K562 (cell line): ENCODE measurements at regions not wholly inside any gene's neighbourhood (a gene's known extent, or its start where the extent isn't known, plus 50 kb on each side); places are given as distances from the start of the nearest gene placed in this dataset.

Experiments
- ATAC-seq: fragments of 200-7000 bp; cut with Tn5 transposase; 3 replicates; pipeline ENCODE4 v1.9.1; 2020; ENCODE audit warnings: moderate library complexity
- BruUV-seq: library from RNA; stranded (reverse); fragments of 400-500 nt; replicated peaks from 2 replicates; lab custom pipeline; 2021; lab: Mats Ljungman, UMichigan
- CTCF ChIA-PET: fragments of 300-600 bp; formaldehyde crosslinking; extraction: SDS; loops from one replicate; lab custom pipeline; 2021; ENCODE audit warnings: low intra/inter-chr PET ratio; lab: Yijun Ruan, JAX
- POLR2A ChIA-PET: fragments of 300-600, 350-650 bp; sonication (Branson Sonifier 250); formaldehyde crosslinking; extraction: SDS; loops from one replicate; lab custom pipeline; 2021; ENCODE audit warnings: antibody characterized with exemption, inconsistent platforms; lab: Yijun Ruan, JAX
- DNase-seq, 4 experiments: peaks; one replicate each; pipeline versions ENCODE4 v3.0.0 to v3.0.0-alpha.2; 2011 to 2018; ENCODE audit warnings: low spot score in 3 of 4, mixed read lengths in 3 of 4; ENCODE audit errors: extremely low read depth in 1 of 4
- FAIRE-seq: peaks from 2 replicates; lab custom pipeline; 2011; peaks lifted over from hg19 to GRCh38; lab: Jason Lieb, UNC
- H2AFZ ChIP-seq: 2 replicates; pipeline ENCODE4 v1.6.0; 2011; ENCODE audit warnings: low read depth, low read length, control low read depth, inconsistent platforms
- H3K27ac ChIP-seq: fragments of 200-600 bp; 3 replicates; pipeline ENCODE4 v1.8.0; 2011; ENCODE audit warnings: low read depth, mild to moderate bottlenecking, control low read depth, inconsistent platforms, low read length, moderate library complexity, mixed read lengths; ENCODE audit errors: extremely low read depth
- H3K27me3 ChIP-seq, 2 experiments: fragments of 300-600 bp in 1 of 2; 2 replicates in 1 of 2; 3 replicates in 1 of 2; pipeline versions ENCODE4 v1.6.0 to v1.8.0; 2011; ENCODE audit warnings: inconsistent platforms in 2 of 2, low read length in 2 of 2, mild to moderate bottlenecking in 1 of 2, mixed read lengths in 1 of 2, moderate library complexity in 1 of 2; ENCODE audit not compliant: control insufficient read depth in 2 of 2, insufficient read depth in 2 of 2
- H3K36me3 ChIP-seq: fragments of 300-600 bp; 3 replicates; pipeline ENCODE4 v1.8.0; 2011; ENCODE audit warnings: mild to moderate bottlenecking, low read length, inconsistent platforms; ENCODE audit not compliant: control insufficient read depth, insufficient read depth
- H3K4me1 ChIP-seq, 2 experiments: fragments of 200-600 bp in 1 of 2; replicated peaks in 1 of 2; 2 replicates in 1 of 2; 3 replicates in 1 of 2; pipeline versions ENCODE4 v1.5.1 to v1.8.0; 2011; ENCODE audit warnings: inconsistent platforms in 2 of 2, low read length in 2 of 2, mild to moderate bottlenecking in 1 of 2, mixed read lengths in 1 of 2, moderate library complexity in 1 of 2; ENCODE audit not compliant: control insufficient read depth in 2 of 2, insufficient read depth in 2 of 2
- H3K4me2 ChIP-seq: 2 replicates; pipeline ENCODE4 v1.6.1; 2011; ENCODE audit warnings: low read length, control low read depth, inconsistent platforms, mixed read lengths; ENCODE audit not compliant: insufficient read depth
- H3K4me3 ChIP-seq: fragments of 200-600 bp; sonication (generic), shearing (Covaris generic); 2 replicates; pipeline ENCODE4 v1.5.1; 2016; ENCODE audit warnings: control low read depth, inconsistent platforms
- H3K79me2 ChIP-seq: fragments of 200-600 bp; 3 replicates; pipeline ENCODE4 v1.8.0; 2011; ENCODE audit warnings: low read length, inconsistent platforms; ENCODE audit not compliant: control insufficient read depth, insufficient read depth
- H3K9ac ChIP-seq, 2 experiments: 2 replicates each; pipeline versions ENCODE4 v1.6.0 to v1.6.1; 2011; ENCODE audit warnings: low read depth in 2 of 2, low read length in 2 of 2, control low read depth in 1 of 2, inconsistent platforms in 1 of 2, mild to moderate bottlenecking in 1 of 2, mixed read lengths in 1 of 2; ENCODE audit not compliant: insufficient read depth in 1 of 2
- H3K9me1 ChIP-seq: one replicate; pipeline ENCODE4 v1.6.0; 2011; ENCODE audit warnings: inconsistent platforms, mild to moderate bottlenecking, low read length, moderate library complexity; ENCODE audit not compliant: control insufficient read depth, insufficient read depth
- H3K9me3 ChIP-seq: replicated peaks from 2 replicates; pipeline ENCODE4 v1.5.1; 2011; ENCODE audit warnings: low read depth, low read length, inconsistent platforms; ENCODE audit not compliant: control insufficient read depth, insufficient read depth
- H4K20me1 ChIP-seq: replicated peaks from 2 replicates; pipeline ENCODE4 v1.6.1; 2011; ENCODE audit warnings: low read length, inconsistent platforms, mixed read lengths; ENCODE audit not compliant: control insufficient read depth, insufficient read depth
- ATF7 ChIP-seq: fragments of 450-650 bp; IDR thresholded peaks from 2 replicates; pipeline ENCODE4 v1.7.1; 2014; ENCODE audit warnings: mild to moderate bottlenecking, moderate library complexity
- FOXM1 ChIP-seq, 2 experiments: fragments of 450-650 bp in 1 of 2; sonication (generic) in 1 of 2; formaldehyde crosslinking in 1 of 2; IDR thresholded peaks; 2 replicates each; pipeline versions ENCODE4 v1.6.1 to v1.9.0; 2017 to 2022; ENCODE audit warnings: low read depth in 2 of 2, mild to moderate bottlenecking in 2 of 2, missing genetic modification reagents in 1 of 2, moderate library complexity in 1 of 2
- HNRNPUL1 ChIP-seq: fragments of 200-400 bp; formaldehyde crosslinking; IDR thresholded peaks from 2 replicates; pipeline ENCODE4 v1.6.1; 2017; ENCODE audit warnings: low read length
- KAT2B ChIP-seq: IDR thresholded peaks from one replicate; pipeline ENCODE4 v1.6.1; 2012; ENCODE audit warnings: low read depth, mild to moderate bottlenecking, control low read depth, inconsistent platforms, low read length, moderate library complexity
- MCM5 ChIP-seq: fragments of 450-650 bp; IDR thresholded peaks from 2 replicates; pipeline ENCODE4 v1.6.1; 2016; ENCODE audit warnings: low read depth
- MED1 ChIP-seq: sonication (generic); formaldehyde crosslinking; IDR thresholded peaks from 2 replicates; pipeline ENCODE4 v1.8.1; 2023; ENCODE audit warnings: missing genetic modification reagents, borderline replicate concordance
- NFE2L1 ChIP-seq: fragments of 450-650 bp; IDR thresholded peaks from 2 replicates; pipeline ENCODE4 v1.6.1; 2016; ENCODE audit warnings: missing genetic modification characterization, low read depth, mild to moderate bottlenecking, missing compliant biosample characterization, moderate library complexity, borderline replicate concordance
- SMARCA4 ChIP-seq: fragments of 450-650 bp; IDR thresholded peaks from 2 replicates; pipeline ENCODE4 v1.6.1; 2016
- ZNF274 ChIP-seq: IDR thresholded peaks from 2 replicates; pipeline ENCODE4 v1.6.1; 2011; ENCODE audit warnings: low read depth, mild to moderate bottlenecking, low read length, moderate library complexity, borderline replicate concordance
- ZNF695 ChIP-seq: fragments of 450-650 bp; formaldehyde crosslinking; IDR thresholded peaks from 2 replicates; pipeline ENCODE4 v1.4.0; 2020; ENCODE audit warnings: mild to moderate bottlenecking, moderate library complexity
- ZNF764 ChIP-seq: fragments of 250-450 bp; sonication (Bioruptor Pico); IDR thresholded peaks from 2 replicates; pipeline ENCODE4 v1.4.0; 2020; ENCODE audit warnings: low read depth, mild to moderate bottlenecking, moderate library complexity
- WGBS: fragments of 100-300 bp; shearing (Covaris generic); methylation state at CpG from one replicate; pipeline ENCODE4 v1.1.6; 2016; ENCODE audit warnings: low coverage, mixed read lengths; ENCODE audit not compliant: insufficient coverage; ENCODE audit errors: missing lambda C conversion rate; 5-methylcytosine and 5-hydroxymethylcytosine counted together
- in situ Hi-C: fragments of 300-500 bp; cut with MboI; formaldehyde crosslinking; loops from 4 replicates; pipeline ENCODE4 v1.15.0; 2018; ENCODE audit warnings: inconsistent platforms, mixed read lengths
- intact Hi-C: fragments of 100-400 bp; cut with micrococcal nuclease; formaldehyde crosslinking; loops from 2 replicates; pipeline ENCODE4 v1.14.2; 2022
- TF ChIP-seq, protein P1 (sequence below), 2 experiments: IDR thresholded peaks; 2 replicates each; pipeline ENCODE4 v1.6.1; 2012; ENCODE audit warnings: improper control_type of control experiment in 2 of 2, low read depth in 2 of 2, low read length in 2 of 2, borderline replicate concordance in 1 of 2
- TF ChIP-seq, protein P2 (sequence below): fragments of 450-650 bp; IDR thresholded peaks from 2 replicates; pipeline ENCODE4 v1.7.0; 2016; ENCODE audit warnings: borderline replicate concordance
- TF ChIP-seq, protein P3 (sequence below): fragments of 250-450 bp; sonication (Bioruptor Pico); IDR thresholded peaks from 2 replicates; pipeline ENCODE4 v1.8.0; 2021; ENCODE audit warnings: mild to moderate bottlenecking, moderate library complexity

GRCh38 chr20:40438161-40438830, 250.7 kb downstream of the MAFB start:
- H3K9ac ChIP-seq, result no peak overlapping the region
- H2AFZ ChIP-seq, result no peak overlapping the region
- H3K4me1 ChIP-seq, result no peaks in the 10 kb centered on the region; a peak in 1 of 5 replicates
- no peaks in the 10 kb centered on the region for H3K9me3 ChIP-seq
- no peaks in the 10 kb centered on the region for H4K20me1 ChIP-seq
- CTCF ChIA-PET, result no interaction called here
- no peak for FAIRE-seq
- DNase-seq, result no peak
- no peak overlapping the region for H3K4me2 ChIP-seq
- no peak for TF ChIP-seq ATF7
- TF ChIP-seq ZNF695 (CRISPR knock-in tag), result no peak
- TF ChIP-seq, protein P1, sequence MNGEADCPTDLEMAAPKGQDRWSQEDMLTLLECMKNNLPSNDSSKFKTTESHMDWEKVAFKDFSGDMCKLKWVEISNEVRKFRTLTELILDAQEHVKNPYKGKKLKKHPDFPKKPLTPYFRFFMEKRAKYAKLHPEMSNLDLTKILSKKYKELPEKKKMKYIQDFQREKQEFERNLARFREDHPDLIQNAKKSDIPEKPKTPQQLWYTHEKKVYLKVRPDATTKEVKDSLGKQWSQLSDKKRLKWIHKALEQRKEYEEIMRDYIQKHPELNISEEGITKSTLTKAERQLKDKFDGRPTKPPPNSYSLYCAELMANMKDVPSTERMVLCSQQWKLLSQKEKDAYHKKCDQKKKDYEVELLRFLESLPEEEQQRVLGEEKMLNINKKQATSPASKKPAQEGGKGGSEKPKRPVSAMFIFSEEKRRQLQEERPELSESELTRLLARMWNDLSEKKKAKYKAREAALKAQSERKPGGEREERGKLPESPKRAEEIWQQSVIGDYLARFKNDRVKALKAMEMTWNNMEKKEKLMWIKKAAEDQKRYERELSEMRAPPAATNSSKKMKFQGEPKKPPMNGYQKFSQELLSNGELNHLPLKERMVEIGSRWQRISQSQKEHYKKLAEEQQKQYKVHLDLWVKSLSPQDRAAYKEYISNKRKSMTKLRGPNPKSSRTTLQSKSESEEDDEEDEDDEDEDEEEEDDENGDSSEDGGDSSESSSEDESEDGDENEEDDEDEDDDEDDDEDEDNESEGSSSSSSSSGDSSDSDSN (IDR thresholded peaks at IDR 0.05; ENCODE audit: borderline replicate concordance in 1 of 2, low read depth in 2 of 2, low read length in 2 of 2), result no peak
- TF ChIP-seq, protein P2, sequence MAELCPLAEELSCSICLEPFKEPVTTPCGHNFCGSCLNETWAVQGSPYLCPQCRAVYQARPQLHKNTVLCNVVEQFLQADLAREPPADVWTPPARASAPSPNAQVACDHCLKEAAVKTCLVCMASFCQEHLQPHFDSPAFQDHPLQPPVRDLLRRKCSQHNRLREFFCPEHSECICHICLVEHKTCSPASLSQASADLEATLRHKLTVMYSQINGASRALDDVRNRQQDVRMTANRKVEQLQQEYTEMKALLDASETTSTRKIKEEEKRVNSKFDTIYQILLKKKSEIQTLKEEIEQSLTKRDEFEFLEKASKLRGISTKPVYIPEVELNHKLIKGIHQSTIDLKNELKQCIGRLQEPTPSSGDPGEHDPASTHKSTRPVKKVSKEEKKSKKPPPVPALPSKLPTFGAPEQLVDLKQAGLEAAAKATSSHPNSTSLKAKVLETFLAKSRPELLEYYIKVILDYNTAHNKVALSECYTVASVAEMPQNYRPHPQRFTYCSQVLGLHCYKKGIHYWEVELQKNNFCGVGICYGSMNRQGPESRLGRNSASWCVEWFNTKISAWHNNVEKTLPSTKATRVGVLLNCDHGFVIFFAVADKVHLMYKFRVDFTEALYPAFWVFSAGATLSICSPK, result no peak
- no peak for TF ChIP-seq MCM5
- no peak for TF ChIP-seq KAT2B
- TF ChIP-seq HNRNPUL1, result no peak
- TF ChIP-seq NFE2L1 (tag), result no peak
- TF ChIP-seq FOXM1 (IDR thresholded peaks at IDR 0.05; ENCODE audit: low read depth), result no peak
- no peak for TF ChIP-seq FOXM1 (CRISPR knock-in tag; IDR thresholded peaks at IDR 0.05; ENCODE audit: low read depth)
- TF ChIP-seq MED1 (CRISPR knock-in tag), result no peak
- TF ChIP-seq ZNF764, result no peak
- TF ChIP-seq, protein P3, sequence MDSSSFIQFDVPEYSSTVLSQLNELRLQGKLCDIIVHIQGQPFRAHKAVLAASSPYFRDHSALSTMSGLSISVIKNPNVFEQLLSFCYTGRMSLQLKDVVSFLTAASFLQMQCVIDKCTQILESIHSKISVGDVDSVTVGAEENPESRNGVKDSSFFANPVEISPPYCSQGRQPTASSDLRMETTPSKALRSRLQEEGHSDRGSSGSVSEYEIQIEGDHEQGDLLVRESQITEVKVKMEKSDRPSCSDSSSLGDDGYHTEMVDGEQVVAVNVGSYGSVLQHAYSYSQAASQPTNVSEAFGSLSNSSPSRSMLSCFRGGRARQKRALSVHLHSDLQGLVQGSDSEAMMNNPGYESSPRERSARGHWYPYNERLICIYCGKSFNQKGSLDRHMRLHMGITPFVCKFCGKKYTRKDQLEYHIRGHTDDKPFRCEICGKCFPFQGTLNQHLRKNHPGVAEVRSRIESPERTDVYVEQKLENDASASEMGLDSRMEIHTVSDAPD, result no peak
- TF ChIP-seq ZNF274, result no peak
- no peak for TF ChIP-seq SMARCA4
- BruUV-seq, result no TSS peak
- no peaks in the 10 kb centered on the region; a peak in 1 of 5 replicates for H3K27me3 ChIP-seq
- H3K36me3 ChIP-seq, result no peaks in the 10 kb centered on the region
- ATAC-seq, result no peak
- H3K27ac ChIP-seq, result no peak overlapping the region
- H3K9me1 ChIP-seq, result no peaks in the 10 kb centered on the region
- intact Hi-C loops (no loop called here), in situ Hi-C loops (no loop called here)
- WGBS, result 0% methylated on average over 6 of the region's 8 CpGs
- no peak overlapping the region for H3K4me3 ChIP-seq
- POLR2A ChIA-PET, result no interaction called here
- no peaks in the 10 kb centered on the region for H3K79me2 ChIP-seq
